ENCODE measurements at regions not wholly inside any gene's neighbourhood (a gene's known extent, or its start where the extent isn't known, plus 50 kb on each side); places are given as distances from the start of the nearest gene placed in this dataset.
"Not testable (repeated sequence)": the region's sequence is repeated elsewhere in the genome, so short reads cannot be mapped to it uniquely, and the experiment has no call there.

GRCh38 chr3:178107804-178108203 lies 428.4 kb upstream of the KCNMB2 start:
- no peaks in the 10 kb centered on the region for H3K36me3 ChIP-seq (ENCODE audit: insufficient read depth, low read length)
- no peak overlapping the region for H3K4me3 ChIP-seq (ENCODE audit: low read length)
- H3K9me3 ChIP-seq (ENCODE audit: low read length), result no peaks in the 10 kb centered on the region
- no peak overlapping the region for H2AFZ ChIP-seq (ENCODE audit: low read depth, low read length)
- no peaks in the 10 kb centered on the region for H3K27me3 ChIP-seq (ENCODE audit: insufficient read depth, low read length)
- H3K4me1 ChIP-seq (ENCODE audit: insufficient read depth, low read length), result no peaks in the 10 kb centered on the region

- Histone ChIP-seq H3K36me3 (ENCODE audit: insufficient read depth, low read length) (no peaks in the 10 kb centered on the region), H3K4me3 (ENCODE audit: low read length) (no peak overlapping the region), H3K27me3 (ENCODE audit: insufficient read depth, low read length) (no peaks in the 10 kb centered on the region), H2AFZ (ENCODE audit: low read depth, low read length) (no peak overlapping the region), H3K9me3 (ENCODE audit: low read length) (no peaks in the 10 kb centered on the region), H3K4me1 (ENCODE audit: insufficient read depth, low read length) (no peaks in the 10 kb centered on the region)
These were observed 426.5 kb upstream of the KCNMB2 start for GRCh38 chr3:178109691-178110090.

DNA sequence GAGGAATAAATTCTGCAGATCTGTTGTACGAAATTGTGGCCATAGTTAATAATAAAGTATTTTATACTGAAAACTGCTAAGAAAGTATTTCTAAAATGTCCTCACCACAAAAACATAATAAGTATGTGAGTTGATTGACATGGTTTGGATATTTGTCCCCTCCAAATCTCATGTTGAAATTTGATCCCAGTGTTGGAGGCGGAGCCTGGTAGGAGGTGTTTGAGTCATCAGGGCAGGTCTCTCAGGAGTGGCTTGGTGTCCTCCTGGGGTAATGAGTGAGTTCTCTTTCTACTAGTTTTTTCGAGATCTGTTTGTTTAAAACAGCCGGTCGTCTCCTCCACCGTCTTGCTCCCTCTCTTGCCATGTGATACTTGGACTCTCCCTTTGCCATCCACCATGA lies 424.1 kb upstream of the KCNMB2 start:
- no peak overlapping the region for H3K4me3 ChIP-seq (ENCODE audit: low read length)
- no peaks in the 10 kb centered on the region for H3K9me3 ChIP-seq (ENCODE audit: low read length)
- H2AFZ ChIP-seq (ENCODE audit: low read depth, low read length), result no peak overlapping the region
- H3K27me3 ChIP-seq (ENCODE audit: insufficient read depth, low read length), result no peaks in the 10 kb centered on the region
- no peaks in the 10 kb centered on the region for H3K36me3 ChIP-seq (ENCODE audit: insufficient read depth, low read length)
- H3K4me1 ChIP-seq (ENCODE audit: insufficient read depth, low read length), result peaks cover 8% of the 10 kb centered on the region

DNA sequence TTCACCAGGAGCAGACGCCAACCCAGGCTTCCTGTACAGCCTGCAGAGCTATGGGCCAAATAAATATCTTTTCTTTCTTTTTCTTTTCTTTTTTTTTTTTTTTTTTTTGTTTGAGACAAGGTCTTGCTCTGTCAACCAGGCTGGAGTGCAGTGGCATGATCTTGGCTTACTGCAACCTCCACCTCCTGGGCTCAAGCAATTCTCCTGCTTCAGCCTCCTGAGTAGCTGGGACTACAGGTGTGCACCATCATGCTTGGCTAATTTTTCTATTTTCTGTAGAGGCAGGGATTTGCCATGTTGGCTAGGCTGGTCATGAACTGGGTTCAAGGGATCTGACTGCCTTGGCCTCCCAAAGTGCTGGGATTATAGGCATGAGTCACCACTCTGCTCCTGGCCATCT lies 423.7 kb upstream of the KCNMB2 start:
- H3K27me3 ChIP-seq (ENCODE audit: insufficient read depth, low read length); H3K4me1 ChIP-seq (ENCODE audit: insufficient read depth, low read length); H3K9me3 ChIP-seq (ENCODE audit: low read length): not testable (repeated sequence)

DNA sequence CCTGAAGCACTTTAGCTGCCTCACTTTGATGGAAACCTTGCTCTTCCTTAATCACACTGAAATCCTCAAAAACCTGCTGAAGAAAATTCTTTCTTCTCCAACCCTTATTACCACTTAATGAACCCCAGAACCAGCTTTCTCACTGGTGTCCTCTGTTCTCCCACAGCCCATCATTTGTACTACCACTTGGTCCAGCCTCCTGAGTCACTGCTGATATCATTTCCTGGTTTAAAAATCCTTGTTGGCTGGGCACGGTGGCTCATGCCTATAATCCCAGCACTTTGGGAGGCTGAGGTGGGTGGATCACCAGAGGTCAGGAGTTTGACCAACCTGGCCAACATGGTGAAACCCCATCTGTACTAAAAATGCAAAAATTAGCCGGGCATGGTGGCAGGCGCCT lies 418.6 kb upstream of the KCNMB2 start:
- Histone ChIP-seq H2AFZ (ENCODE audit: low read depth, low read length) (no peak overlapping the region), H3K4me1 (ENCODE audit: insufficient read depth, low read length) (peaks cover 8% of the 10 kb centered on the region), H3K36me3 (ENCODE audit: insufficient read depth, low read length) (no peaks in the 10 kb centered on the region), H3K9me3 (ENCODE audit: low read length) (no peaks in the 10 kb centered on the region), H3K4me3 (ENCODE audit: low read length) (no peak overlapping the region), H3K27me3 (ENCODE audit: insufficient read depth, low read length) (no peaks in the 10 kb centered on the region)

More for the DNA sequence above, 423.7 kb upstream of the KCNMB2 start:
- not testable (repeated sequence) for H3K36me3 ChIP-seq (ENCODE audit: insufficient read depth, low read length); H2AFZ ChIP-seq (ENCODE audit: low read depth, low read length); H3K4me3 ChIP-seq (ENCODE audit: low read length)

DNA sequence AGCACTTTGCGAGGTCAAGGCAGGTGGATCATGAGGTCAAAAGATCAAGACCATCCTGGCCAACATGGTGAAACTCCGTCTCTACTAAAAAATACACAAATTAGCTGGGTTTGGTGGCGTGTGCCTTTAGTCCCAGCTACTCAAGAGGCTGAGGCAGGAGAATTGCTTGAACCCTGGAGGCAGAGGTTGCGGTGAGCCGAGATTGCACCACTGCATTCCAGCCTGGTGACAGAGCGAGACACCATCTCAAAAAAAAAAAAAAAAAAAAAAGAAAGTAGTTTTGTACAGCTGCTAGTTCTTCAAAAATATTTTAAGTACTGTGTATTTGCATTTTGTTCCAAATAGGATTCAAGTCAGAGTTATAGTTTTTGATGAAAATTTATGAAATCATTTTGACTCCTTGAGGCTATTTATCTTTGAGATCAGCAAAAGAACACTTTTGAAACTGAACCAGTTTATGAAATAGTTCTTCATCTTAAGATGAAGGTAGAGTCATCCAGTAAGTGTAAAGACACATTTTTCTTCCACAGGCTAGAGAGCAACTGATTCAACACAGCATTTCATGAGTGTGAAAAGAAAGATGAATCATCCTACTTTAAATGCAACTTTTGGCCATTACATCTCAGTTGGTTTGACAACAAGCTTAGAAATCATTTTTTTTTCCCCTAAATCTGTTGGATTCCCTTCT lies 416.5 kb upstream of the KCNMB2 start:
- not testable (repeated sequence) for H3K4me3 ChIP-seq (ENCODE audit: low read length); H3K27me3 ChIP-seq (ENCODE audit: insufficient read depth, low read length); H3K9me3 ChIP-seq (ENCODE audit: low read length); H3K36me3 ChIP-seq (ENCODE audit: insufficient read depth, low read length); H2AFZ ChIP-seq (ENCODE audit: low read depth, low read length); H3K4me1 ChIP-seq (ENCODE audit: insufficient read depth, low read length)

GRCh38 chr3:178120367-178120766 lies 415.9 kb upstream of the KCNMB2 start:
- Histone ChIP-seq H3K4me3 (ENCODE audit: low read length) (no peak overlapping the region), H3K9me3 (ENCODE audit: low read length) (no peaks in the 10 kb centered on the region), H3K27me3 (ENCODE audit: insufficient read depth, low read length) (no peaks in the 10 kb centered on the region), H2AFZ (ENCODE audit: low read depth, low read length) (no peak overlapping the region), H3K4me1 (ENCODE audit: insufficient read depth, low read length) (peaks cover 10% of the 10 kb centered on the region), H3K36me3 (ENCODE audit: insufficient read depth, low read length) (no peaks in the 10 kb centered on the region)

- Histone ChIP-seq H3K9me3 (ENCODE audit: low read length) (no peaks in the 10 kb centered on the region), H3K36me3 (ENCODE audit: insufficient read depth, low read length) (no peaks in the 10 kb centered on the region), H2AFZ (ENCODE audit: low read depth, low read length) (no peak overlapping the region), H3K4me3 (ENCODE audit: low read length) (no peak overlapping the region), H3K27me3 (ENCODE audit: insufficient read depth, low read length) (no peaks in the 10 kb centered on the region), H3K4me1 (ENCODE audit: insufficient read depth, low read length) (peaks cover 2% of the 10 kb centered on the region)
These were observed 409.6 kb upstream of the KCNMB2 start for GRCh38 chr3:178126686-178127085.

GRCh38 chr3:178127221-178127620 lies 409.0 kb upstream of the KCNMB2 start:
- Histone ChIP-seq H3K4me3 (ENCODE audit: low read length) (no peak overlapping the region), H3K9me3 (ENCODE audit: low read length) (no peaks in the 10 kb centered on the region), H2AFZ (ENCODE audit: low read depth, low read length) (no peak overlapping the region), H3K36me3 (ENCODE audit: insufficient read depth, low read length) (no peaks in the 10 kb centered on the region), H3K4me1 (ENCODE audit: insufficient read depth, low read length) (peaks cover 2% of the 10 kb centered on the region), H3K27me3 (ENCODE audit: insufficient read depth, low read length) (no peaks in the 10 kb centered on the region)

DNA sequence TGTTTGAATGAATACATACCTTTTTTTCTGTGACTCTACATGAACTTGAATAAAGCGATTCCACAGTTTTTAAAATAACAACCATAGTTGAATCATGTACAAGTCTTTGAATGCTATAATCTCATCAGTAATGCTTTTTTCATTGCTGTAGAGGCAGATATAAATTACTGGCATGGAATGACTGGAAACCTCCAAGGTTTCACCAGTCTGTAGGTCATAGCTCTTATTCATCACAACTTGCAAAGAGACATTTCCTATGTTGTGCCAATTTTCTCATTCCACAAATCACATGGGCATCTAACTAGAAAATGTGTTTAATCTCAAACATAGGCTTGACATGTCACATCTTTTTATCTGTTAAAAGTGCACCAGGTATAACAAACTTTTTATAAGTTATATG lies 407.1 kb upstream of the KCNMB2 start:
- Histone ChIP-seq H3K9me3 (ENCODE audit: low read length) (no peaks in the 10 kb centered on the region), H3K36me3 (ENCODE audit: insufficient read depth, low read length) (no peaks in the 10 kb centered on the region), H2AFZ (ENCODE audit: low read depth, low read length) (no peak overlapping the region), H3K27me3 (ENCODE audit: insufficient read depth, low read length) (no peaks in the 10 kb centered on the region), H3K4me3 (ENCODE audit: low read length) (no peak overlapping the region), H3K4me1 (ENCODE audit: insufficient read depth, low read length) (no peaks in the 10 kb centered on the region)

DNA sequence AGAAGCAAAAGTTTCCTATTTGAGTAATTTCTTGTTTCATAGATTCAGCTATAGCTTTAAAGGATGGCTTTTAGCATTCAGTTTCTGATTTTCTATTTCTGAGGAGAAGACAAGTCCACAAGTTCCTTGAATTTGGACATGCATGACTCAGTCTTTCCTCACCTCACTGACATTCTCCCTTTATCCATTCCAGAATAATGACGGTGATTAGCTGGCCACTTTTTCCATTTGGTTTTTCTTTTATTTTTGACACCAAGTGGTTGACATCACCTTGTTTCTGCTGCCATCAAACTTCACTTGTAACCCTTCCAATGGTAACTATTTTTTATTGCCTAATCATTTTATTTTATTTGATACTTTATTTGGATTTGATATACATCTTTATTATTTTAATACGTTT lies 404.4 kb upstream of the KCNMB2 start:
- Histone ChIP-seq H3K4me3 (ENCODE audit: low read length) (no peak overlapping the region), H3K36me3 (ENCODE audit: insufficient read depth, low read length) (no peaks in the 10 kb centered on the region), H3K27me3 (ENCODE audit: insufficient read depth, low read length) (no peaks in the 10 kb centered on the region), H3K9me3 (ENCODE audit: low read length) (peaks cover 2% of the 10 kb centered on the region), H3K4me1 (ENCODE audit: insufficient read depth, low read length) (no peaks in the 10 kb centered on the region), H2AFZ (ENCODE audit: low read depth, low read length) (no peak overlapping the region)

DNA sequence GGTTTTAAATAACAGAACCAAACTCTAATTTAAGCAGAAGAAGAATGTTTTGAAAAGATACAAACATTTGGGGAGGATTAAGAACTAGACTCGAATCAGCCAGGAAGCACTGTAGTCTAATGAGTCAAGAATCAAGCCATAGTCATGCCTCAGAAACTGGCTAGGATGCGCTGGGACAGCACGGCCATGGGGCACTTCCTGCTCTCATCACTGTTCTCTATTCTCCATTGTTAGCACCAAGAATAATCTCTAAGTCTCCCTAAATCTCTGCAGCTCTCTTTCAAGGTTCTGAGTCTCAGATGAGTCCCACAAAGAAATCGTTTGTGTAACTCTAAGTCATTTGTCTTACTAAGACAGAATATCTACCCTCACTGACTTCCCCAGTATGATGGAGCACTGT lies 399.0 kb upstream of the KCNMB2 start:
- Histone ChIP-seq H3K27me3 (ENCODE audit: insufficient read depth, low read length) (no peaks in the 10 kb centered on the region), H3K9me3 (ENCODE audit: low read length) (peaks cover 2% of the 10 kb centered on the region), H2AFZ (ENCODE audit: low read depth, low read length) (peak overlapping the region; percentile 43), H3K4me3 (ENCODE audit: low read length) (no peak overlapping the region), H3K4me1 (ENCODE audit: insufficient read depth, low read length) (no peaks in the 10 kb centered on the region), H3K36me3 (ENCODE audit: insufficient read depth, low read length) (no peaks in the 10 kb centered on the region)

DNA sequence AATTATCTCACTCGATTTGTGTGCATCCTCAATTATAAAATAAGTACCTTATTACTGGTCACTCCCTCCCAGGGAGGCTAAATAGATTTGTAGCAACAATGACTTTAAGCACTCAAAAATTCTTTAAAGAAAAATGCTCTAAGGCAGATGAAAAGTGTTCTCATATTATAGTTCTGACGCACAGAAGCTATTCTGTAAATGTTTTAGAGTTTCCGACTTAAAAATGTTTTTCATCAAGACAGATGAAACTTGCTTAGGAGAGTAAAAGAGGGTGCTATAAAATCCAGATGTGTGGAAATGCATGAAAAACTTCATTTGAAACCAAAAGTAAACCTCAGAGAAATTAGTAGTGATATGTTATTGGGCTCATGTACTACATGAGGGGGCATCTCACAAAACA lies 398.4 kb upstream of the KCNMB2 start:
- no peaks in the 10 kb centered on the region for H3K36me3 ChIP-seq (ENCODE audit: insufficient read depth, low read length)
- no peak overlapping the region for H3K4me3 ChIP-seq (ENCODE audit: low read length)
- H3K27me3 ChIP-seq (ENCODE audit: insufficient read depth, low read length), result no peaks in the 10 kb centered on the region
- H3K9me3 ChIP-seq (ENCODE audit: low read length), result peaks cover 2% of the 10 kb centered on the region
- H3K4me1 ChIP-seq (ENCODE audit: insufficient read depth, low read length), result no peaks in the 10 kb centered on the region
- H2AFZ ChIP-seq (ENCODE audit: low read depth, low read length), result no peak overlapping the region

DNA sequence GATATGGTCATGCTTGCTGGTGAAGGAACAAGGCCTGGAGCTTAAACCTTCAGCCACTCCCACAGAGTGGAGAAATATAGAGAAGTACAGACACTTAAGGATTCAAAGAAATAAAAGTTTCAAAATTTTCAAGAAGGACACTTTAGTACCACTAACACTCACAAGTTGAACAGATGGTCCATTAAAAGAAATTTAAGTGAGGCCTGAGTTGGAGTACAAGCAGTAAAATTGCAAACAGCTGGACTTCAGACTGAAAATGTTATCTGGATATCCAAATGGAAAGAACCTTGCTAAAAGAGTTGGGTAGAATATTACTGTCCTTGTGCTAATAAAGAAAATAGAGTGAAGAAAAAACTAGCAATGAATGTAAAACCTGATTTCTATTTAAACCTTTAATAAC lies 397.1 kb upstream of the KCNMB2 start:
- H3K36me3 ChIP-seq (ENCODE audit: insufficient read depth, low read length), result no peaks in the 10 kb centered on the region
- no peak overlapping the region for H2AFZ ChIP-seq (ENCODE audit: low read depth, low read length)
- no peaks in the 10 kb centered on the region for H3K4me1 ChIP-seq (ENCODE audit: insufficient read depth, low read length)
- no peaks in the 10 kb centered on the region for H3K27me3 ChIP-seq (ENCODE audit: insufficient read depth, low read length)
- no peak overlapping the region for H3K4me3 ChIP-seq (ENCODE audit: low read length)
- peaks cover 2% of the 10 kb centered on the region for H3K9me3 ChIP-seq (ENCODE audit: low read length)

Measured in neuron (in vitro differentiated cells).